ENCODE measurements at regions not wholly inside any gene's neighbourhood (a gene's known extent, or its start where the extent isn't known, plus 50 kb on each side); places are given as distances from the start of the nearest gene placed in this dataset.

DNA sequence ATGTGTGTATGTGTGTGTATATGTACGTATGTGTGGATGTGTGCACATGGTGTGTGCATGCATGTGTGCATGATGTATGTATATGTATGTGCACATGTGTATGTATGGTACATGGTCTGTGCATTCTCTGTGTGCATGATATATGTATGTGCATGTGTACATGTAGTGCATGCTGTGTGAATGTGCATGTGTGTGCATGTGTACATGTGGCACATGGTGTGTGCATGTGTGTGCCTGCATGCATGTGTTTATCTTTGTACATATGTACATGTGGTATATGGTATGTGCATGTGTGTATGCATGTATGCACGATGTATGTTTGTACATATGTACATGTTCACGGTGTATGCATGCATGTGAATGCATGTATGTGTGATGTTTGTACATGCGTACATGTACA lies 383.7 kb downstream of the TYW1 start:
- no peak for TF ChIP-seq CTCF (IDR thresholded peaks at IDR 0.05; ENCODE audit: unreplicated experiment)
- Mint-ChIP-seq H3K27me3 (ENCODE audit: unreplicated experiment) (peaks cover 2% of the 10 kb centered on the region), H3K4me1 (ENCODE audit: unreplicated experiment) (no peaks in the 10 kb centered on the region), H3K27ac (ENCODE audit: unreplicated experiment) (no peak overlapping the region), H3K4me3 (ENCODE audit: unreplicated experiment) (no peak overlapping the region), H3K9me3 (ENCODE audit: unreplicated experiment) (peaks cover 10% of the 10 kb centered on the region), H3K36me3 (ENCODE audit: low read depth, unreplicated experiment) (no peaks in the 10 kb centered on the region)
- no peak for DNase-seq (ENCODE audit: low spot score)

DNA sequence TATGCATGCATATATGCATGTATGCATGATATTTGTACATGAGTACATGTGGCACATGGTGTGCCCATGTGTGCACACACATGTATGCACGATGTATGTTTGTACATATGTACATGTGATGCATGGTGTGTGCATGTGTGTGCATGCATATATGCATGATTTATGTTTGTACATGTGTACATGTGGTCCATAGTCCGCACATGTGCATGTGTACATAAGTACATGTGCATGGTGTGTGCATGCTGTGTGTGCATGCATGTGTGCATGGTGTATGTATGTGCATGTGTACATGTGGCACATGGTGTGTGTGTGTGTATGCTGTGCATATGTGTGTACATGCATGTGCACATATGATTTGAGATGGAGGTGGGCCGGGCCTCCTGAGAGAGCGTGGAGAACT lies 384.2 kb downstream of the TYW1 start:
- Mint-ChIP-seq H3K4me1 (ENCODE audit: unreplicated experiment) (no peaks in the 10 kb centered on the region), H3K4me3 (ENCODE audit: unreplicated experiment) (no peak overlapping the region), H3K27ac (ENCODE audit: unreplicated experiment) (no peak overlapping the region), H3K36me3 (ENCODE audit: low read depth, unreplicated experiment) (no peaks in the 10 kb centered on the region), H3K27me3 (ENCODE audit: unreplicated experiment) (peaks cover 2% of the 10 kb centered on the region), H3K9me3 (ENCODE audit: unreplicated experiment) (peaks cover 10% of the 10 kb centered on the region)
- TF ChIP-seq CTCF (IDR thresholded peaks at IDR 0.05; ENCODE audit: unreplicated experiment), result no peak
- DNase-seq (ENCODE audit: low spot score), result no peak

DNA sequence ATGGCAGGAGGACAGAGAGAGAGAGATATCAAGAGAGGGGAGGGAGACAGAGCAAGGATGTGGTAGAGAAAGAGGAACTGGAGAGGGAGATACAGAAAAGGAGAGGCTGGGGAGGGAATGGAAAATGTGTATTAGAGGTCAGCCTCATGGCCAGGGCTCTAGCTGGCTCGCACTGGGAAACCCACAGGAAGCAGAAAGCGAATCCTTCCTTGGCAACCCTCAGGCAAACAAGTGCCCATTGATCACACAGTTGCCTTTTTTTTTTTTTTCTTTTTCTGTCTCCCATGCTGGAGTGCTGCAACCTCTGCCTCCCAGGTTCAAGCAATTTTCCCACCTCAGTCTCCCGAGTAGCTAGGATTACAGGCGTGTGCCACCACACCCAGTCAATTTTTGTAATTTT lies 391.2 kb downstream of the TYW1 start:
- no peak overlapping the region for H3K4me3 Mint-ChIP-seq (ENCODE audit: unreplicated experiment)
- no peak overlapping the region for H3K27ac Mint-ChIP-seq (ENCODE audit: unreplicated experiment)
- no peak for DNase-seq (ENCODE audit: low spot score)
- TF ChIP-seq CTCF (IDR thresholded peaks at IDR 0.05; ENCODE audit: unreplicated experiment), result no peak
- peaks cover 6% of the 10 kb centered on the region for H3K36me3 Mint-ChIP-seq (ENCODE audit: low read depth, unreplicated experiment)
- no peaks in the 10 kb centered on the region for H3K4me1 Mint-ChIP-seq (ENCODE audit: unreplicated experiment)
- peaks cover 8% of the 10 kb centered on the region for H3K27me3 Mint-ChIP-seq (ENCODE audit: unreplicated experiment)
- peaks cover 12% of the 10 kb centered on the region for H3K9me3 Mint-ChIP-seq (ENCODE audit: unreplicated experiment)

- Mint-ChIP-seq H3K4me3 (ENCODE audit: unreplicated experiment) (no peak overlapping the region), H3K9me3 (ENCODE audit: unreplicated experiment) (peaks cover 22% of the 10 kb centered on the region), H3K4me1 (ENCODE audit: unreplicated experiment) (no peaks in the 10 kb centered on the region), H3K36me3 (ENCODE audit: low read depth, unreplicated experiment) (peaks cover 10% of the 10 kb centered on the region), H3K27ac (ENCODE audit: unreplicated experiment) (no peak overlapping the region), H3K27me3 (ENCODE audit: unreplicated experiment) (peaks cover 16% of the 10 kb centered on the region)
- no peak for TF ChIP-seq CTCF (IDR thresholded peaks at IDR 0.05; ENCODE audit: unreplicated experiment)
- no peak for DNase-seq (ENCODE audit: low spot score)
Observed at GRCh38 chr7:67391168-67391567, 394.5 kb downstream of the TYW1 start.

DNA sequence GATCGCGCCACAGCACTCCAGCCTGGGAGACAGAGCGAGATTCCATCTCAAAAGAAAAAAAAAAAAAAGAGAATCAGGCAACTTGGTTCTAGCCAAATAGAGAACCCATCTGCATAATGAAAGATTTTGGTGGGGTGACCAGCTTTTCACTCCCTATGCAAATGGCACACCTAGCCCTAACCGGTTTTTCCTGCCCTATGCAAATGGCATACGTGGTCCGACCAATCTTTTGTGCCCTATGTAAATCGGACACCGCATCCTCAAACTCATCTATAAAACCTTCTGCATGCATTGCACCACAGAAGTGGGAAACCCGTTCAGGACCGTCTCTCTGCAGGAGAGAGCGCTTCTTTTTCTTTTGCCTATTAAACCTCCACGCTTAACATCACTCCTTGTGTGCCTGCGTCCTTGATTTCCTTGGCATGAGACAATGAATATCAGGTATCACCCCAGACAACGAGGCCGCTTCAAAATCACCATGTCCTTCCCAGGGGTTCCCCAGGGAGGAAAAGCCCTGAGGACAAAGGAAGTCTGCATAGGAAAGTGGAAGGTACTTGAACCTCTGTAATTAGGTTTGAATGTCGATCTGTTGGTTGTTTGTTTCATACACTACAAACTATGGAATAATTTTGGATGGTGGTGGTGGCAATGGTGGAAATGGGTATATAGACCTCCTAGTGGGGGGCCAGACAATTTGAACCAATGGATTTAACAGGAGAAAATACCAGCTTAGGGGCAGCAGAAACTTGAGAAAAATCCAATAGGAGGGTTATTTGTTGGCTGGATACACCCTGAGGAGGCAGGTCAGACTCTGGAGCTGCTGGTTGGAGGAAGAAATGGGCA lies 396.2 kb downstream of the TYW1 start:
- Mint-ChIP-seq H3K4me1 (ENCODE audit: unreplicated experiment) (no peaks in the 10 kb centered on the region), H3K27me3 (ENCODE audit: unreplicated experiment) (peaks cover 14% of the 10 kb centered on the region), H3K36me3 (ENCODE audit: low read depth, unreplicated experiment) (peaks cover 5% of the 10 kb centered on the region), H3K9me3 (ENCODE audit: unreplicated experiment) (peaks cover 22% of the 10 kb centered on the region), H3K27ac (ENCODE audit: unreplicated experiment) (no peak overlapping the region), H3K4me3 (ENCODE audit: unreplicated experiment) (no peak overlapping the region)
- DNase-seq (ENCODE audit: low spot score), result no peak
- no peak for TF ChIP-seq CTCF (IDR thresholded peaks at IDR 0.05; ENCODE audit: unreplicated experiment)
